HepG2 (cell line): ENCODE measurements at regions not wholly inside any gene's neighbourhood (a gene's known extent, or its start where the extent isn't known, plus 50 kb on each side); places are given as distances from the start of the nearest gene placed in this dataset.

Experiments used
- HMGXB4 ChIP-seq, 2 experiments: sonication (generic) in 1 of 2; formaldehyde crosslinking in 1 of 2; IDR thresholded peaks; 2 replicates each; pipeline versions ENCODE4 v1.4.0 to v1.6.1; 2018 to 2020; ENCODE audit warnings: missing genetic modification reagents in 2 of 2, borderline replicate concordance in 1 of 2, low read depth in 1 of 2, mild to moderate bottlenecking in 1 of 2, missing biosample characterization in 1 of 2
- MIXL1 ChIP-seq: IDR thresholded peaks from 2 replicates; pipeline ENCODE4 v1.6.1; 2016
- MXD1 ChIP-seq: sonication (generic); formaldehyde crosslinking; IDR thresholded peaks from 2 replicates; pipeline ENCODE4 v1.4.0; 2020; ENCODE audit warnings: mild to moderate bottlenecking, missing genetic modification reagents
- PPARG ChIP-seq: conservative IDR thresholded peaks from 2 replicates; pipeline ENCODE4 v1.6.1; 2016; ENCODE audit warnings: missing biosample characterization, missing genetic modification reagents
- RARG ChIP-seq: sonication (generic); formaldehyde crosslinking; IDR thresholded peaks from 2 replicates; pipeline ENCODE4 v1.4.0; 2020; ENCODE audit warnings: low read depth, mild to moderate bottlenecking, missing genetic modification reagents
- RNF219 ChIP-seq: sonication (generic); formaldehyde crosslinking; IDR thresholded peaks from 2 replicates; pipeline ENCODE4 v1.5.0; 2020; ENCODE audit warnings: mild to moderate bottlenecking, missing genetic modification reagents
- ZNF350 ChIP-seq: sonication (generic); formaldehyde crosslinking; IDR thresholded peaks from 2 replicates; pipeline ENCODE4 v1.4.0; 2020; ENCODE audit warnings: mild to moderate bottlenecking, low read depth, missing genetic modification reagents, borderline replicate concordance
- ZNF546 ChIP-seq: sonication (generic); formaldehyde crosslinking; conservative IDR thresholded peaks from 2 replicates; pipeline ENCODE4 v1.8.1; 2023; ENCODE audit warnings: mild to moderate bottlenecking, missing genetic modification reagents

GRCh38 chr6:147855803-147856482 is 347.5 kb downstream of the SAMD5 start (continued):
- TF ChIP-seq HMGXB4 (CRISPR knock-in tag; IDR thresholded peaks at IDR 0.05; ENCODE audit: borderline replicate concordance in 1 of 2, low read depth in 1 of 2) = no peak
- no peak for TF ChIP-seq RARG (CRISPR knock-in tag)
- no peak for TF ChIP-seq ZNF546 (CRISPR knock-in tag)
- no peak for TF ChIP-seq MIXL1 (CRISPR knock-in tag)
- TF ChIP-seq MXD1 (CRISPR knock-in tag) = no peak
- no peak for TF ChIP-seq ZNF350 (CRISPR knock-in tag)
- TF ChIP-seq RNF219 (CRISPR knock-in tag) = no peak
- no peak for TF ChIP-seq PPARG (CRISPR knock-in tag)
- TF ChIP-seq, all 625 proteins: peak for 0
